ENCODE measurements at regions not wholly inside any gene's neighbourhood (a gene's known extent, or its start where the extent isn't known, plus 50 kb on each side); places are given as distances from the start of the nearest gene placed in this dataset.

DNA sequence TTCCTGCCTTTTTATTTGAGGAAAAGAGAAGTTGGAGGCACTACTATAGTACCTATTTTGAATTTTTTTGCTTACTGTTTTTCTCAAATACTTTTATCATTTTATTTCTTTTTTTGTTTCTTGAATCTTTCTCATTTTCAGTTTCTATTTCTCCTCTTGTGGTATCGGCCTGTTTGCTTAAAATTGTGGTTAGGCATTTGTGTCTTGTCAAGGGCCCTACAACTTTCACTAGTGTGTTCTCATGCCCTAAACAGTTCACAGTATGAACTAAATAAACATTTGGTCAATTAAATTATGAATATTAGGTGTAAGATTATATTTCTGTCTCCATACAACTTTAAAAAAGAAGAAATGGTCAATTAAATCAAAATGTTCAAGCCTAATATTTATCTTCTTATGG, 613.5 kb downstream of the MBD2 start:
- DNase-seq: no peak

DNA sequence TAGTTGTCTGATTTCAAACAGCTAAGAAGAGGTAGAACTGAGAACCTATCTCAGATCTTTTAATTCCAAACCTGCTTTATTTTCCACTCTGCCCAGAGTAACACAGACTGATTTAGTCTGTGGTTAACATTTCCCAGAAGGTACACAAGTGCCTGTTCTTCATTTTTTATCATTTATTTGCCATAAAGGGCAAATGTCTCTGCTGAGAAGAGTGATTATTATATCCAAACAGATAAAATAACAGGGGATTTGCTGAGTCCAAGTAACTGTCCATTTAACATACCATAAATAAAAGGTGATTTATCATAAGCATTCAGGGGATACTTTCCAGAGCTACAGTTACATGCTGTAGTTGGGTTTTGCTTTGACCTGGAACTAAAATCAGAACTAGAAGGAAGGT, 617.7 kb downstream of the MBD2 start:
- no peak for DNase-seq

DNA sequence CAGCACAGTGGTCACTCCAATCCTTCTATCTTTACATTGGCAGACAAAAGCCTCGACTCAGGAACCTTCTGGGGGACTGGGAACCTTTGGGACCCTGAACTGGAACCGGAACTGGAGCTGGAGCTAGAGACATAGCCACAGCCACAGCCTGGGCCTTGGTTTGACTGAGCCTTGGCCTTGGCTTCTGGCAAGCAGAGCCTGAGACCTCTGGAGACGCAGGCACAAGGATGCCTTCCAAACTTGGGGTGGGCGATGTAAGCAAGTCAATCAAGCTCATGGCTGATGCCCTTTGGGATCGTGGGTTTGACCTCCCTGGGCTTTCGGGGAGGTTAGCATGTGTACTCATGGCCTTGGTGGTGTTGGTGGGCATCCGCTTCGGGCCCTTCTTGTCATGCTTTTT, 619.3 kb downstream of the MBD2 start:
- DNase-seq: no peak

DNA sequence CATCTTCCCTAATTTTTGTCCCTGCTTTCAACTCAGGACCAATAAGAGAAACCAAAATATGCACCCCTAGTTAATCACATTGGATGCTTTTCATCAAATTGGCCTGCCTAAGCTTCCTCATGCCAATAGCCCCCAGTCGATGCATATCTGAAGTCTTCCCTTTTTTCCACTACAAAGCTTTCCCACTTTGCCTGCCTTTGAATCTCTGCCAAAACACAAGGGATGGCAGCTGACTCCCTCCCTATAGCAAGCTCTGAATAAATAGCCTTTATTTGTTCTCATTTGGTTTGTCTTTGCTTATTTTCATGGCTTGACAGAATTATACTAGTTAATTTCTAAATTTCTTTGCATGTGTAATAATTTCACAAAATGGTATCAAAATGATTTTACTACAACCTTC, 621.2 kb downstream of the MBD2 start:
- DNase-seq: no peak

DNA sequence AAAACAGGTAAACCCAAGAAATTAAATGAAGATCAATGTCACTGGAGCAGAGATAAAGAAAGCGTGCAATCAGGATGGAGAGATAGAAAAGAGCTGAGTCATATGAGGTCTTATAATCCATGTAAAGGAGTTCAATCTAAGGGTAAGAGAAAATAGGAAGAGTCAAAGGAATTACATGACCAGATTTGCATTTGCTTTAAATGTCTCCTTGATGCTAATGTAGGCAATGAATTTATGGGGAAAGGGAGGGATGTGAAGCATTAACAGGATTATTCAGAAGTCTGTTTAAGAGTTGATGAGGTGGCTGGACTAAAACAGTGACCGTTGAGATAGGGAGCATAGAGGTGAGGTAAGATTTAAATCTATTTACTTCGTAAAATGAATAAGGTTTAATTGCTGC, 623.1 kb downstream of the MBD2 start:
- no peak for DNase-seq

DNA sequence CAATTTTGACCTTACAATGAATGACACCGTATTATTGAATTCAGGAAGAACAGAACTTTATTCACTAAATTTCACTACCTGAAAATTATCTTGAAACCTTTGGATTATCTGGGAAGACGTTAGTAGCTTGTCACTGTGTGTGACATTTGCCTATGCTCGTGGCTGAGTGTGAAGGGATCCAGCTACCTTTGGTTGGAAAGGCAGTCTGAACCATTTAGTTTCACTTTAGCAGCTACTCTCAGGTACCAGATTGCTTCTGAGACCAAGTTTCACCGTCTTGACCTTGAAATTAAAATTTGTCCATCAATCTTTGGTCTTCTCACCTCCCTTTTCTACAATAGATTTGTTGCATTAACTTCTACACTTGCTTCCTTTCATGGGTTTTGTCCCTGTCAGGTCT, 637.5 kb downstream of the MBD2 start:
- DNase-seq: no peak

Data from NCI-H748 treated with DMSO at 0.1 percent for 48 hours (cell line).